ENCODE measurements at regions not wholly inside any gene's neighbourhood (a gene's known extent, or its start where the extent isn't known, plus 50 kb on each side); places are given as distances from the start of the nearest gene placed in this dataset.
"Not testable (repeated sequence)": the region's sequence is repeated elsewhere in the genome, so short reads cannot be mapped to it uniquely, and the experiment has no call there.

- intact Hi-C loops (cut with micrococcal nuclease): no loop called here
Measured at GRCh38 chr21:28174701-28175100, 818.0 kb downstream of the LTN1 start.

GRCh38 chr21:28174006-28174405 lies 818.7 kb downstream of the LTN1 start:
- DNase-seq: no peak
- TF ChIP-seq CTCF (IDR thresholded peaks at IDR 0.05; ENCODE audit: borderline replicate concordance): no peak
- Histone ChIP-seq H3K27me3 (ENCODE audit: low read depth) (no peaks in the 10 kb centered on the region), H3K27ac (replicated peaks) (no peak overlapping the region), H3K4me1 (no peaks in the 10 kb centered on the region), H3K9me3 (replicated peaks) (peaks cover 3% of the 10 kb centered on the region), H3K4me3 (no peak overlapping the region), H3K36me3 (no peaks in the 10 kb centered on the region)
- intact Hi-C loops (cut with micrococcal nuclease): no loop called here

More at GRCh38 chr21:28174701-28175100, 818.0 kb downstream of the LTN1 start:
- no peaks in the 10 kb centered on the region for H3K4me1 ChIP-seq
- no peak for TF ChIP-seq CTCF (IDR thresholded peaks at IDR 0.05; ENCODE audit: borderline replicate concordance)
- no peaks in the 10 kb centered on the region for H3K27me3 ChIP-seq (ENCODE audit: low read depth)
- no peak overlapping the region for H3K4me3 ChIP-seq
- no peak overlapping the region for H3K27ac ChIP-seq (replicated peaks)
- H3K9me3 ChIP-seq (replicated peaks): peaks cover 3% of the 10 kb centered on the region
- H3K36me3 ChIP-seq: no peaks in the 10 kb centered on the region
- DNase-seq: no peak

GRCh38 chr21:28172376-28172775 lies 820.3 kb downstream of the LTN1 start:
- H3K27ac ChIP-seq (replicated peaks): no peak overlapping the region
- no peaks in the 10 kb centered on the region for H3K4me1 ChIP-seq
- no peak overlapping the region for H3K4me3 ChIP-seq
- TF ChIP-seq CTCF (IDR thresholded peaks at IDR 0.05; ENCODE audit: borderline replicate concordance): no peak
- intact Hi-C loops (cut with micrococcal nuclease): no loop called here
- peaks cover 3% of the 10 kb centered on the region for H3K9me3 ChIP-seq (replicated peaks)
- H3K36me3 ChIP-seq: no peaks in the 10 kb centered on the region
- DNase-seq: no peak
- H3K27me3 ChIP-seq (ENCODE audit: low read depth): no peaks in the 10 kb centered on the region

GRCh38 chr21:28167366-28167765 lies 825.3 kb downstream of the LTN1 start:
- Histone ChIP-seq H3K4me3 (no peak overlapping the region), H3K9me3 (replicated peaks) (no peaks in the 10 kb centered on the region), H3K27me3 (ENCODE audit: low read depth) (no peaks in the 10 kb centered on the region), H3K36me3 (no peaks in the 10 kb centered on the region), H3K27ac (replicated peaks) (no peak overlapping the region), H3K4me1 (no peaks in the 10 kb centered on the region)
- intact Hi-C loops (cut with micrococcal nuclease): no loop called here
- TF ChIP-seq CTCF (IDR thresholded peaks at IDR 0.05; ENCODE audit: borderline replicate concordance): no peak
- no peak for DNase-seq

- H3K4me1 ChIP-seq; intact Hi-C loops (cut with micrococcal nuclease); H3K36me3 ChIP-seq; H3K4me3 ChIP-seq; H3K9me3 ChIP-seq (replicated peaks); H3K27me3 ChIP-seq (ENCODE audit: low read depth); DNase-seq: not testable (repeated sequence)
- peak overlapping the region; percentile 55 for H3K27ac ChIP-seq (replicated peaks)
Measured at GRCh38 chr21:28164519-28164918, 828.2 kb downstream of the LTN1 start.

- intact Hi-C loops (cut with micrococcal nuclease); H3K4me3 ChIP-seq; H3K9me3 ChIP-seq (replicated peaks): not testable (repeated sequence)
Measured at GRCh38 chr21:28162052-28162451, 830.6 kb downstream of the LTN1 start.

GRCh38 chr21:28160378-28160777 lies 832.3 kb downstream of the LTN1 start:
- TF ChIP-seq CTCF (IDR thresholded peaks at IDR 0.05; ENCODE audit: borderline replicate concordance): no peak
- H3K27me3 ChIP-seq (ENCODE audit: low read depth): no peaks in the 10 kb centered on the region
- DNase-seq: no peak
- no peaks in the 10 kb centered on the region for H3K9me3 ChIP-seq (replicated peaks)
- no peak overlapping the region for H3K27ac ChIP-seq (replicated peaks)
- intact Hi-C loops (cut with micrococcal nuclease): no loop called here
- H3K4me1 ChIP-seq: no peaks in the 10 kb centered on the region
- H3K36me3 ChIP-seq: no peaks in the 10 kb centered on the region
- H3K4me3 ChIP-seq: no peak overlapping the region

More at GRCh38 chr21:28162052-28162451, 830.6 kb downstream of the LTN1 start:
- not testable (repeated sequence) for H3K27me3 ChIP-seq (ENCODE audit: low read depth); H3K36me3 ChIP-seq; H3K27ac ChIP-seq (replicated peaks); H3K4me1 ChIP-seq; DNase-seq

All from left ventricle myocardium inferior (tissue), 1 donor.